ENCODE measurements at regions not wholly inside any gene's neighbourhood (a gene's known extent, or its start where the extent isn't known, plus 50 kb on each side); places are given as distances from the start of the nearest gene placed in this dataset.

DNA sequence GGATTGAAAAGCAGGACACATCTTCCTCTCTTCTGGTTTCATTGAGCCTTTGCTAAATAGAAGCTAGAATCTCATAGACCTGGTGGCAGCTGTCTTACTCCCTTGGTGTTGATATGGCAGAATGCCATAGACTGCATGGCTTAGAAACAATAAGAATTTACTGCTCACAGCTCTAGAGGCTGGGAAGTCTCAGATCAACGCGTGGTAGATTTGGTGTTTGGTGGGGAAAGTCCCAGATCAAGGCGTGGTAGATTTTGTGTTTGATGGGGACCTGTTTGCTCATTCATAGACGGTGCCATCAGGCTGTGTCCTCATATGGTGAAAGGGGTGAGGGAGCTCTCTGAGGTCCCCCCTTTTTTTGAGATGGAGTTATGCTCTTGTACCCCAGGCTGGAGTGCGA, 57.6 kb upstream of the PPP2R3B start:
- TF ChIP-seq FOSL1 (IDR thresholded peaks at IDR 0.05; ENCODE audit: low read depth) (no peak), YY1 (IDR thresholded peaks at IDR 0.05; ENCODE audit: extremely low read depth, insufficient replicate concordance, low read depth, low read length) (no peak)
- CTCF ChIA-PET = no interaction called here
- Histone ChIP-seq H3K27ac (ENCODE audit: low read depth, low read length) (no peak overlapping the region), H3K9me3 (ENCODE audit: control insufficient read depth in 1 of 2, insufficient read depth in 1 of 2, low read depth in 1 of 2, low read length in 2 of 2) (no peaks in the 10 kb centered on the region), H3K9me2 (ENCODE audit: insufficient read depth) (no peaks in the 10 kb centered on the region), H3K9ac (ENCODE audit: low read length) (no peak overlapping the region), H3K36me3 (ENCODE audit: control insufficient read depth in 1 of 2, insufficient read depth in 2 of 2, low read length in 2 of 2) (no peaks in the 10 kb centered on the region), H2AFZ (ENCODE audit: low read depth, low read length, poor library complexity, severe bottlenecking) (no peak overlapping the region), H3K4me2 (ENCODE audit: low read length) (no peak overlapping the region), H4K20me1 (ENCODE audit: insufficient read depth) (no peaks in the 10 kb centered on the region), H3K4me3 (replicated peaks in 1 of 2; ENCODE audit: low read depth in 1 of 2, low read length in 2 of 2) (no peak overlapping the region), H3K27me3 (ENCODE audit: insufficient read depth, low read length) (peaks cover 4% of the 10 kb centered on the region; the same call in 1 of the 2 replicates), H3K4me1 (ENCODE audit: control insufficient read depth in 1 of 2, insufficient read depth in 2 of 2, low read length in 2 of 2) (no peaks in the 10 kb centered on the region), H3K79me2 (ENCODE audit: insufficient read depth, low read length) (no peaks in the 10 kb centered on the region)
- DNase-seq (ENCODE audit: low read depth, low spot score) = no peak
- intact Hi-C loops (cut with micrococcal nuclease) = no loop called here
- no TSS peak for BruUV-seq (replicated peaks)
- POLR2A ChIA-PET = no interaction called here
- RAD21 ChIA-PET (ENCODE audit: low non-redundant PET in 1 of 2, low total read pairs in 2 of 2, uncharacterized antibody in 2 of 2, unreplicated experiment in 2 of 2) = no interaction called here
- ATAC-seq = no peak

DNA sequence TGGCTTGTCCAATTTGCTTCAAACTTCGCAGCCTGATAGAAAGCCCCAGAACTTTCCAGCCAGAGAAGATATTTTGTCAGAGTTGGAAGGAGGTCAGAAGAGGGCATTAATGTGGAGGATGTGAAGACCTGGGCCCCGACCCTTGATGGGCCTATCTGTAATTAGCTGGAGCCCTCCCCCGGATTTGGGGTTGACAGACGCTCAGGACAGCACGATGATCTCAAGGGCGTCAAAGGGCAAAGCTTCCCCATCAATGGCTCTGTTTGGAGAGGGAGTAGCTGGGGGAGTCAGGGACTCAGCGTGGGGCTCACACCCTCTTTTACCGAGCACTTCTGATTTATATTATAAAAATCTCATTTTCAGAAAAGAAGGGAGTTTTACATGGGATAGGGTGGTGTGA, 59.0 kb upstream of the PPP2R3B start:
- Histone ChIP-seq H3K27me3 (ENCODE audit: insufficient read depth, low read length) (peaks cover 4% of the 10 kb centered on the region; the same call in 1 of the 2 replicates), H3K4me2 (ENCODE audit: low read length) (no peak overlapping the region), H3K9me3 (ENCODE audit: control insufficient read depth in 1 of 2, insufficient read depth in 1 of 2, low read depth in 1 of 2, low read length in 2 of 2) (no peaks in the 10 kb centered on the region), H3K27ac (ENCODE audit: low read depth, low read length) (no peak overlapping the region), H3K9ac (ENCODE audit: low read length) (no peak overlapping the region), H3K4me3 (replicated peaks in 1 of 2; ENCODE audit: low read depth in 1 of 2, low read length in 2 of 2) (no peak overlapping the region), H3K9me2 (ENCODE audit: insufficient read depth) (no peaks in the 10 kb centered on the region), H2AFZ (ENCODE audit: low read depth, low read length, poor library complexity, severe bottlenecking) (no peak overlapping the region), H3K4me1 (ENCODE audit: control insufficient read depth in 1 of 2, insufficient read depth in 2 of 2, low read length in 2 of 2) (no peaks in the 10 kb centered on the region), H3K36me3 (ENCODE audit: control insufficient read depth in 1 of 2, insufficient read depth in 2 of 2, low read length in 2 of 2) (no peaks in the 10 kb centered on the region), H3K79me2 (ENCODE audit: insufficient read depth, low read length) (no peaks in the 10 kb centered on the region), H4K20me1 (ENCODE audit: insufficient read depth) (no peaks in the 10 kb centered on the region)
- no peak for TF ChIP-seq SIN3A (IDR thresholded peaks at IDR 0.05; ENCODE audit: low read depth)
- TF ChIP-seq, protein P1, sequence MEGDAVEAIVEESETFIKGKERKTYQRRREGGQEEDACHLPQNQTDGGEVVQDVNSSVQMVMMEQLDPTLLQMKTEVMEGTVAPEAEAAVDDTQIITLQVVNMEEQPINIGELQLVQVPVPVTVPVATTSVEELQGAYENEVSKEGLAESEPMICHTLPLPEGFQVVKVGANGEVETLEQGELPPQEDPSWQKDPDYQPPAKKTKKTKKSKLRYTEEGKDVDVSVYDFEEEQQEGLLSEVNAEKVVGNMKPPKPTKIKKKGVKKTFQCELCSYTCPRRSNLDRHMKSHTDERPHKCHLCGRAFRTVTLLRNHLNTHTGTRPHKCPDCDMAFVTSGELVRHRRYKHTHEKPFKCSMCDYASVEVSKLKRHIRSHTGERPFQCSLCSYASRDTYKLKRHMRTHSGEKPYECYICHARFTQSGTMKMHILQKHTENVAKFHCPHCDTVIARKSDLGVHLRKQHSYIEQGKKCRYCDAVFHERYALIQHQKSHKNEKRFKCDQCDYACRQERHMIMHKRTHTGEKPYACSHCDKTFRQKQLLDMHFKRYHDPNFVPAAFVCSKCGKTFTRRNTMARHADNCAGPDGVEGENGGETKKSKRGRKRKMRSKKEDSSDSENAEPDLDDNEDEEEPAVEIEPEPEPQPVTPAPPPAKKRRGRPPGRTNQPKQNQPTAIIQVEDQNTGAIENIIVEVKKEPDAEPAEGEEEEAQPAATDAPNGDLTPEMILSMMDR (IDR thresholded peaks at IDR 0.05 in 2 of 3, conservative IDR thresholded peaks at IDR 0.05 in 1 of 3; ENCODE audit: borderline replicate concordance in 1 of 3, insufficient read depth in 1 of 3, low read depth in 2 of 3, low read length in 2 of 3) = no peak
- no peak for TF ChIP-seq ZNF274 (IDR thresholded peaks at IDR 0.05; ENCODE audit: low read depth, low read length)
- no peak for TF ChIP-seq POLR2AphosphoS5 (IDR thresholded peaks at IDR 0.05; ENCODE audit: low read depth, low read length)
- no peak for TF ChIP-seq TCF7L2 (IDR thresholded peaks at IDR 0.05; ENCODE audit: borderline replicate concordance, extremely low read depth, insufficient read depth, insufficient read length)
- intact Hi-C loops (cut with micrococcal nuclease) = no loop called here
- no peak for ATAC-seq
- no TSS peak for BruUV-seq (replicated peaks)
- DNase-seq (ENCODE audit: low read depth, low spot score) = no peak
- ChIA-PET RAD21 (ENCODE audit: low non-redundant PET in 1 of 2, low total read pairs in 2 of 2, uncharacterized antibody in 2 of 2, unreplicated experiment in 2 of 2) (no interaction called here), POLR2A (no interaction called here), CTCF (no interaction called here)
